ENCODE measurements at regions not wholly inside any gene's neighbourhood (a gene's known extent, or its start where the extent isn't known, plus 50 kb on each side); places are given as distances from the start of the nearest gene placed in this dataset.

- TF ChIP-seq CTCF (conservative IDR thresholded peaks at IDR 0.05; ENCODE audit: low read depth, low read length) (no peak), EZH2 (IDR thresholded peaks at IDR 0.05; ENCODE audit: low read length, unreplicated experiment) (no peak), EZH2phosphoT487 (IDR thresholded peaks at IDR 0.05; ENCODE audit: borderline replicate concordance, low read length) (no peak)
Observed at GRCh38 chr16:76614269-76614668, 337.1 kb downstream of the CNTNAP4 start.
